GM18867 (cell line): ENCODE measurements at regions not wholly inside any gene's neighbourhood (a gene's known extent, or its start where the extent isn't known, plus 50 kb on each side); places are given as distances from the start of the nearest gene placed in this dataset.

Source experiments
- ATAC-seq: cut with Tn5 transposase; IDR thresholded peaks from one replicate; pipeline ENCODE4 v1.9.1; 2021; ENCODE audit warnings: mild to moderate bottlenecking, moderate library complexity; ENCODE audit not compliant: unreplicated experiment

DNA sequence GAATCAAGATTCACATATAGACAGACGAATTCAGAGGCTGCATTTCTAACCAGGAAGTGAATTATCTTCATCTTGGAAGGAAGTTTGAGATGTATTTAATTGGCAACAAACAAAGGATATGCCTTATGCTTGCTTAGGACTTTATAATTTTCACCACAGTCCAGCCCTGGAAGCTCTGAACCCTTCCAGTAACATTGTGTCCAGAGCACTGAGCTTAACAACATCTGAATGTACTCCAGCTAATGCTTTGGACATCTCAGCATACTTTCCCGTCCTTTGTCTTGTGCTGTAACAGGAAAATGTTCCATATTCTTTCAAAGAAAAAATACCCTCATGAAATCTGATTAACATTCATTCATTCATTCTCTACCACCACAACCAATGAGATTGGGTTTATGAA lies 136.3 kb upstream of the SPATS2L start:
- no peak for ATAC-seq

DNA sequence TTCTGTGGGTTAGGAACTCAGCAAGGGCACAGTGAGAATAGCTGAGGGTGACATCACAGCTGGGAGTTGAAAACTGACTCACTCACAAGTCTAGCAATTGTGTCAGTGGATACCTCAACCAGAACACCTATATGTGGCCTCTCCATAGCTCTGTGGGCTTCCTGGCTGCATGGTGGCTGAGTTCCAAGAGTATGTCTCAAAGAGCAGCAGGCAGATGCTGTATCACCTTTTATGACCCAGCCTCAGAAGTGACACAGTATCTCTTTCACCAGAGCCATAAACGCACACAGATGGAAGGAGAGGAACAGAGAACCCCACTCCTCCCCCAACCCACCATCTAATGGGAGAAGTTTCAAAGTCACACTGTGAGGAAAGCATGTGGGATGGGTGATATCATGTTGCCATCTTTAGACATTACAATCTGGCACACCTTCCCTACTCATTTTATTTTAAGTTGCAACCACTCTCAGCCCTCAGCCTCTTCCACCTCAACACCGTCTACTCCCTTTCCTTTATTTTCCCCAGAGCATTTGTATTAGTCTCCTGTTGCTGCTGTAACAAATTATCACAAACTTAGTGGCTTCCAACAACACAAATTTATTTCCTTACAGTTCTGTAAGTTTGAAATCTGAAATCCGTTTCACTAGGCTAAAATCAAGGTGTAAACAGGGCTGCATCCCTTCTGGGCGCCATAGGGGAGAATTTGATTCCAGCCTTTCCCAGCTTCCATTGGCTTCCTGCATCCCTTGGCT lies 134.6 kb upstream of the SPATS2L start:
- ATAC-seq: no peak

DNA sequence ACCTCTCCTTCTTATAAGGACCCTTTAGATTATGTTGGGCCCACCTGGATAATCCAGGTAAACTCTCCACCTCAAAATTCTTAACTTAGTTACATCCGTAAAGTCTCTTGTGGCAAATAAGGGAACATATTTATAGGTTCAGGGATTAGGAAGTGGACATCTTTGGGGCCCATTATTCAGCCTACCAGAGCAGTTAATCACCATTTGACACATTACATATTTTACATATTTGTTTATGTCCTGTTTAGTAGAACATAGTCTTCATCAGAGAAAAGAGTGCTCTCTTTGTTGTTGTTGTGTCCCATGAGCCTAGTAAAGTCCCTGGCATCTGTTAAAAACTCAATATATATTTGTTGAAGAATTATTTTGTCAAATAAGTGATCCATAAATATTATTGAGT lies 134.0 kb upstream of the SPATS2L start:
- no peak for ATAC-seq

DNA sequence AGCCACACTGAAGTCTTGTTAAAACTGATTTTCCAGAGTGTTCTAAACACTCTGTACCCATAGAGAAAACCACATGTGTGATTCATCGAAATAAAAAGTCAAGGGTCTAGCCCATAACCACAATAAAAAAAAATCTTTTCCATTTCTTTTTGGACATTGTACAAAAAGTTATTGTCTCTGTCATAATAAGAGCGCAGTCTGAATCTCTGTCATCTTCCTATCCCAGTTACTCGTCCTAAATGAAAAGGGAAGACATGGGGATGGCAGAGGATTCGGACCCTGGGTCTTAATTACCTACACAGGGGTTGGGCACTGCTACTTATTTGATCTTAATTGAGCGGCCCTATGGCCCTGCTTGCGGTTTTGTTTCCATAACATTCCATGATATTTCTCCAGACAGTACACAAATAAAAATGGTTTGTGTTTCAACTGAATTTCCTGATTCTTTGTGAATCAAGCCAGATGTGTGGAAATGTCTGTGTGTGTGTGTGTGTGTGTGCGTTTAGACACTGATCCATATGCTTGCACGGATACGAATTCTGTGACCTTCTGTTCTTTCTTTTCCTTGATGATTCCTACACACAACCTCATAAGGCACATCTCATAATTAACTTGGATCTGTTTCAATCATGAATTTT lies 133.4 kb upstream of the SPATS2L start:
- ATAC-seq: no peak

DNA sequence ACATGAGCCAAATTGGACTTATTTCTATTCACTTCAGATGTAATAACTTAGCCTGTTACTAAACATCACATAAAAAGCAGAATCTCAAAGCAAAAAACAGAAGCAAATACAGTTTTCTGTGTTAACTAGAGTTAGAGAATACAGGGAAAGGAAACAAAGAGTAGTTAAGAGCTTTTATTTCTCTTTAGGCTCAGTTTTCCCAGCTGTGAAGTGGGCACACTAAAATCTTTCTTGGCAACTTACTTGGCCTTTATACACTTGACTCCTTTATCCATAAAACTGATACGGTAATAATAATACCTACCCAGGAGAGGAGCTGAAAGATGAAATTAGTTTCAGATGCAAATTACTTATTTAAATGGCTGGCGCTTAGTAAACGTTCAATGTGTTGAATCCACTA lies 132.8 kb upstream of the SPATS2L start:
- no peak for ATAC-seq

DNA sequence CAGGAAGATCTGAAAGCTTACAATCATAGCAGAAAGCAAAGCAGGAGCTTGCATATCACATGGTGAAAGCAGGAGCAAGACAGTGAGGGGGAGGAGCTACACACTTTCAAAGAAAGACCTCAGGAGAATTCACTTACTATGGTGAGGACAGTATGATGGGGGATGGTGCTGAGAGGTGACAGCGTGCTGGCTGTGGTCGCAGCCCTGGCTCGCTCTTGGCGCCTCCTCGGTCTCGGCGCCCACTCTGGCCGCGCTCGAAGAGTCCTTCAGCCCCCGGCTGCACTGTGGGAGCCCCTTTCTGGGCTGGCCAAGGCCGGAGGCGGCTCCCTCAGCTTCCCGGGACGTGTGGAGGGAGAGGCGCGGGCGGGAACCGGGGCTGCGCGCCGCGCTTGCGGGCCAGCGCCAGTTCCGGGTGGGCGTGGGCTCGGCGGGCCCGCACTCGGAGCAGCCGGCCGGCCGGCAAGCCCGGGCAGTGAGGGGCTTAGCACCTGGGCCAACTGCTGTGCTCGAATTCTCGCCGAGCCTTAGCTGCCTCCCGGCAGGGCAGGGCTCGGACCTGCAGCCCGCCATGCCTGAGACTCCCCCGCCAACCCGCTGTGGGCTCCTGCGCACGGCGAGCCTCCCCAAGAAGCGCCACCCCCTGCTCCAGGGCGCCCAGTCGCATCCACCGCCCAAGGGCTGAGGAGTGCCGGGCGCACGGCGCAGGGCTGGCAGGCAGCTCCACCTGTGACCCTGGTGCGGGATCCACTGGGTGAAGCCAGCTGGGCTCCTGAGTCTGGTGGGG lies 131.9 kb upstream of the SPATS2L start:
- ATAC-seq: no peak

DNA sequence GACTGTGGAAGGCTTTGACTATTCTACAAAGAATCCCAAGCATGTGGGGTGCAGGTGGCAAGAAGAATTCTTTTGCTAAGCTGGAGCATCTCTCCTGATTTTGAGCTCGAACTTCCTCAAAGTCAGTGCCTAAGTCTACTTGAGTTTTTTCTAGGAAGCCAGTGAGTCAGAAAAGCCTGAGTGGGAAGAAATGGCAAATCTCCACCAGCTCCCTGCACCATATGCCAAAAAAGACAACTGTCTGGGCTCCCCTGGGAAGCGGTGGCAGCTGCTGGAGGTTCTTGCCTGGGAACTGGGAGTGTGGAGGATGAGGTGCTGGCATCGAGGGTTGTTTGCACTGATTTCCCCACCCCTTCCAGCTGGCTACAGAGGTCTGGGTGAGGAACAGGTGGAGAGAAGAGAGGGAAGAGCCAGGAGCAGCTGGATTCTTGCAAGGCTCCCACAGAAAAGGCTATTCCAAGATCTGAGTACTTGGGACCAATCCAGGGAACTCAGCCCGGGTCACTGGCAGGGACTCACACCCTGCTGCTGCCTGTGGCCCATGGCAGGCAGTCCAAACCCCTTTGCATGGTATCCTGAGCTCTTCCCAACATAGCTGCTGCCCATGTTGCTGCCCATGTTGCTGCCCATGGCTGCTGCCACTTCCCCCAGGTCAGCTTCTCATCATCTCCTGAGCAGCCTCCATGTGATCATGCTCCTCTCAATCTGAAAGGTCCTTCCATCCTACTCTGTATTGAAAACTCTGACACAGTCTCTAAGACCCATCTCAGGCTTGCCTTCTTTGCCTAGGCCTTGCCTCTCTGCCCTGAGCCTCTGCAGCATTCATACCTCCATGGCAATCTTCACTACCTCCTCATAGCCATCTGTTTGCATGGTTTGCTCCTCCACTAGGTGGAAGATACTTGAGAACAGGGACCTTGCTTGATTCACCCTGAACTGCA lies 128.3 kb upstream of the SPATS2L start:
- no peak for ATAC-seq

DNA sequence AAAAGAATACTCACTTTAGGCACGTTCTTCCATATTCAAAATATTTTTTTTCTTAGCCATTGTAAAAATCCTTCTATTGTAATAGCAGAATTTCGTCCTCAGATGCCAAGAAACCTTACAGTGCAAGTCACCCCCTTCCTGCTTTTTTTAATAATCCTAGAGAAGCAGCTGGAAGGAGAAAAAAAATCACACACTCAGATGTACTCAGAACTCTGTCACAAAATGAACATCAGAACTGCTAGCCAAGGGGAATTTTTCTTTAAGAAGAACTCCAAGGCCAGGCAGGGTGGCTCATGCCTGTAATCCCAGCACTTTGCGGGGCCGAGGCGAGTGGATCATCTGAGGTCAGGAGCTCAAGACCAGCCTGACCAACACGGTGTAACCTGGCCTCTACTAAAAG lies 127.3 kb upstream of the SPATS2L start:
- no peak for ATAC-seq

DNA sequence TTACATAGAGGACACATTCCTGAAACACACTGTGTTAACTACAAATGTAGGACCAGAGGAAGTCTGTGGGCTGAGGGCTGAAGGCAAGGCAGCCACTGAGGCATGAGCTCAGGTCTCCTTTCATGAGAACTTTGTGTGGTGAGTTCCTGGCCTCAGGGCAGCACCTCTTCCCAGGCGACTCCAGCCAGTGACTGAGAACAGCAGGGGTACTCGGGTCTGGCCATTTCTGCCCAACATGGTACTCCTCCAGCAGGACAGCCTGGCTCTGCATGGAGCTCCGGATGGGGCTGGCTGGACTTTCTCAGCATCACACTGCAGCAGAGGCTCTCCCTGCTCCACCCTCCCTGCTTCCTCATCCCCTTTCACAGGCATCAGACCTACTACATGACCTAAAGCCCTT lies 125.5 kb upstream of the SPATS2L start:
- no peak for ATAC-seq

DNA sequence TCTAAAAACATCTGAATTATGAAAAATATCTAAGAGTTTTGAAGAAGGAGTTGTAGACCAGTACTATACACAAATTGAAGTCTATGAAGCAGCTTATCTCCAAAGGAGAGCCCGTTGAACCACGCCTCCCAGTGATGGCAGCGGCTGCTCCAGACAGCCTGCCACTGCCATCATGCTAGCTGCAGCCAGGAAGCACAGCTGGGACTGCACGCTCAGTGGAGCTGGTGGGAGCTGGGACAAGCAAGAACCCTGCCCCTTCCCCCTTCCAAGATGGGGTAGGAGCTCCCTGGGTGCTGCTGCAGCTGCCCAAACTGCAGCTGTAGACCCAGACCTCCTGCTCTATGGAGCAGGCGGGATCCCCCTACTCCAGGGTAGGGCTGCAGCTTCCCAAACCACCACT lies 124.7 kb upstream of the SPATS2L start:
- ATAC-seq: no peak

DNA sequence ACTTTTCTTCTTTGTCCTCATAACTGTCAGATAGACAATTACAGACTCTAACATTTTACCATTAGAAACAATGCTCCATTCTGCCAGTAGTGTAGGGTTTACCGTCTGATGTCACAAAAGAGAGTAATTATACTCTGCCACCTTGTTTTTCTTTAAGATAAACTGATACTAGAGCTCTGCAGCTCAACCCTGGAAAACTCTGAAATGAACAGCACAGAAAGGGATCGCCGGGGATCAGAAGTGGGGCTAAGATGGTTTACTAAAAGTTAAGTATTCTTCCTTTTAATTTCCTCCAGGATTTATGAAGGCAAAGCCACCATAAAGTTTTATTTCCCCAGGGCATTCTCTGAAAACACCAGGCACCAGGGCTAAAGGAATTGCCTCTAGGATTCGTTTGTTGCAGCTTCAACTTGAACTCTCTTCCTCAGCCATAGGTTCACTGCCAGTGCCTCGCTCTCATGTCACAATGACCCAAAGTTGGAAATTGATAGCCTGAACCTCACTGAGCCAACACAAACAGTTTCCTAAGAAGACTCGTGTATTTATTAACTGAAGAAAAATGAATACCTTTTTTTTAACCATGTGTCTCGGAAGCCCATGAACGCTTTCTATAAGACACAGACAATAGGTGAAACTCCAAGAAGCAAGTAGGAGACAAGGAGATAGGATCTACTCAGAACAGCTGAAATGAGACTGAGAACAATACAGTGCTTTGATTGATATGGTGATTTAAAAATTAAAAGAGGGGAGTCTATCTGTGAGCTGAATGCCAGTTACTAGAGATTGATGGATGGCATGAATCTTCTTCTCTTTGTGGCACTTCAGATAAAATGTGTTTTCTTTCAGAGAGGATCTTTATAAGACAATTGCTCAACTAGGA lies 121.5 kb upstream of the SPATS2L start:
- no peak for ATAC-seq

DNA sequence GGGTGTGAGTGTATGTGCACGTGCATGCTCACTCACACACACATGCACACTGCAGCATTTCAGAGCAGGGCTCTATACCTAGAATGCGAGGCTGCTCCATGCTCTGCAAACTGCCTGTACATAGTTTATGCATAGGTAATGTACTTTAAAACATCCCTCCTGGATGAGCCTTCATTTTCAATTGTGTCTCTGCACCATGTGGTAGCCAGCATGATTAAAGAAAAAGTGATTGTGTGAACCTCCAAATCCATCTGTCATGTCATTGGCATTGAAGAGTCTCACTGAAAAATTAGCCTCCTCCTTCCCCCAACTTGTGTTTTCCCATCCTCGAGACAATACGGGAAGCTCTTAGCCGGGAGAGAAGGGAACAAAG lies 120.9 kb upstream of the SPATS2L start:
- ATAC-seq: no peak

DNA sequence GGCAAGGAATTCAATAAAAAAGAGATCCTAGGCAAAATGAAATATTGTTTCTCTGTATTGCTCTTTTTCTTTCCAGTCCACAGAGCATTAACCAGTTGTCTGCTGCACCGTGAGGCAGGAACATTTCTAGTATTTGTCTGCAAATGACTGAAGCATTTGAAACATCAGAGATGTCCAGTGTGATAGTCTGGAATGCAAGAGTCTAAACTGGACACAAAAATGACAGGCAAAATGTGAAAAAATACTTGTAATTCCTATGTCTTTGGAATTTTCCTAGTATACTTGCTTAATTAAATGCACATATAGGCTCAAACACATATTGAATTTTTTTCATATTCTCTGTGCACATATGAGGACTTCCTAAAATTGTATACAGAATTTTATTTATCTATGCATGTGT lies 120.5 kb upstream of the SPATS2L start:
- no peak for ATAC-seq

DNA sequence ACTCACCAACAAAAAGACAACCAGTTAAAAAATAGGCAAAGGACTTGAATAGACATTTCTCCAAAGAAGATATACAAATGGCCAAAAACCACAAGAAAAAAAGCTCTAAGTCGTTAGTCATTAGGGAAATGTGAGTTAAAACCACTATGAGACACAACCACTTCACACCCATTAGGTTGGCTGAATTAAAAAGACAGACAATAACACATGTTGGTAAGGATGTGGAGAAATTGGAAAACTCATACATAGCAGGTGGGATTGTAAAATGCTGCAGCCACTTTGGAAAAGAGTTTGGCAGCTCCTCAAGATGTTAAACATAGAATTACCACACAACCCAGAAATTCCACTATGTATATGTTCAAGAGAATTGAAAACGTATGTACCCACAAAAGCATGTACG lies 117.6 kb upstream of the SPATS2L start:
- no peak for ATAC-seq

DNA sequence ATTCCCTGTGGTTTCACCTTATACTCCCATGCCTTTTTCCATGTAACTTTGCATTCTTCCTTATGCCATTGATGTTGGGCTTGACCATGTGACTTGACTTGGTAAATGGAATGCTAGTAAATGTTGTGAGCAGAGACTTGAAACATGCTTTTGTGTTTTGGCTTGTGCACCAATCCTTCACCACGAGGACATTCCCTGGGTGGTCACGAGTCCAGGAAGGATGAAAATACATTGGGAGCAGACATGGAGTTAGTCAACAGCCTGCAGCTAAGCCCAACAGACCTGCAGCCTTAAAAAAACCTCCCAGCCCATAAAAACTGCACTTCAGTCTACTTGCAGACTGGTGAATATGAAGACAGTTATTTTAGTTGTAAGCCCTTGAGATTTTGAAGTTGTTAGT lies 116.5 kb upstream of the SPATS2L start:
- ATAC-seq: no peak

DNA sequence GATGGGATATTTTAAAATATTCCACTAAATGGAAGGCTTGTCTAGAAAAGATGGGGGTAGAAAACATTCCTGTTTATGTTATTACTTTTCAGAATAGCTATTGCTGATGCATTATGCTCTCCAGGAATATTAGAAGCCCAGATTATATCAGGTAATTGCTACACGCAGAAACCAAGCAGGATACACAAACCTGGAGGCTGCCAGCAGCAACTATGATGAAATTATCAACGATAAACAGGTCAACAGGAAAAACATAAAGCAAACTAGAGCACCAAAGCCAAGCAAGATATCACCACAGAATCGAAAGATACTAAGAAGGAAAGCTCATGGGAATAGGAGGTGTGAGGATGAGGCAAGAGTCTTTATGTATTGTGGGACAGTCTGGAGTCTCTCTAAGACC lies 113.2 kb upstream of the SPATS2L start:
- peak; percentile 20 for ATAC-seq

DNA sequence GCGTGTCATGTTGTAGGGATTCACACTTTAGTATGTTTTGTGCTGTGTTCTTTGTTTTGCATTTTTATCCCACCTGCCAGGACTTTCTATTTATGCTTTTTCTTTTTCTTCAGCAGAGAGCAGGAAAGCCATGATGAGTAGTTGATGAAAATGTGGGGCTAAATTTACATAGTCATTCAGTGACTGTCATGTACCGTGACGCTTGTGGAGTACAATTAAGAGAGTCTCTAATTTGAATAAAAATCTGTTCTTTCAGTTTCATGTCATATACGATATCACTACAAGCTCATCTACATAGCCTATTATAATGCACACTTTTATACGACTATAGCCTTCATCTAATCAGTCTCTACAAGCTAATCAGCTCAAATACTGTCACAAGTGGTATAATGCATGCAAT lies 112.7 kb upstream of the SPATS2L start:
- ATAC-seq: peak; percentile 90

DNA sequence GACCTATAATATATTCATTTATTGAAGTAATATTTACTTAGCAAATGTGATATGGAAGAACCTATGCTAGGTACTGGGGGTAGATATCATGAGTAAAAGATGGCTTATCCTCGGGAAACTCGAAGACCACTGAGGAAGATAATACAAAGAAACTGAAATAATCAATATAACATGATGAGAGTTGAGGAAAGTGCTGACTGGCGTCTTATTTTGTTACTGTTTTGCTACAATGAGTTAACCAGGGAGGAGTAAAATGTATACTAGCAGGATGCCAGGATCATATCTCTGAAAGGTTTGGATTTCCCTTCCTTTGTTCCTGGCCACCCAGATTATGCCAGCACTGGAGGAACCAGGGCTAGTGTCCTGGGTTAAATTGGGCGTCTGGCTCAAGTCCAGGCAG lies 111.7 kb upstream of the SPATS2L start:
- ATAC-seq: no peak

DNA sequence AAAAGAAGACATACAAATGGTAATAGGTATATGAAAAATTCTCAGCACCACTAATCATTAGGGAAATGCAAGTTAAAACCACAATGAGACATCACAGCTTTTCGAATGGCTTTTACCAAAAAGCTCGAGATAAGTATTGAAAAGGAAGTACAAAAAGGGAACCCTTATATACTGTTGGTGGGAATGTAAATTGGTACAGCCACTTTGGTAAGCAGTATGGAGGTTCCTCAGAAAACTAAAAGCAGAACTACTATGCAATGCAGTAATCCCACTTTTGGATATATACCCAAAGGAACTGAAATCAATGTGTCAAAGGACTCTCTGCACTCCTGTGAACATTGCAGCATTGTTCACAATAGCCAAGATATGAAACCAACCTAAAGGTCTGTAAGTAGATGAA lies 107.5 kb upstream of the SPATS2L start:
- ATAC-seq: no peak
